H1 (cell line): ENCODE measurements at regions not wholly inside any gene's neighbourhood (a gene's known extent, or its start where the extent isn't known, plus 50 kb on each side); places are given as distances from the start of the nearest gene placed in this dataset.

ENCODE experiments used
- CTCF ChIA-PET: fragments of 300-600 bp; sonication (Branson Sonifier 250); formaldehyde crosslinking; loops from one replicate; lab custom pipeline; 2021; ENCODE audit not compliant: partially characterized antibody; lab: Charles Lee
- POLR2A ChIA-PET: fragments of 300-600 bp; sonication (Branson Sonifier 250); formaldehyde crosslinking; loops from one replicate; lab custom pipeline; 2021; ENCODE audit warnings: inconsistent platforms; ENCODE audit not compliant: partially characterized antibody; lab: Charles Lee
- DNase-seq, 2 experiments: peaks; one replicate each; pipeline versions ENCODE4 v3.0.0 to v3.0.0-alpha.2; 2010 to 2022; ENCODE audit warnings: low spot score in 2 of 2, low read depth in 1 of 2, mixed read lengths in 1 of 2
- FAIRE-seq: peaks from 2 replicates; lab custom pipeline; 2011; peaks lifted over from hg19 to GRCh38; lab: Jason Lieb, UNC
- H2AFZ ChIP-seq: 2 replicates; pipeline ENCODE4 v1.8.1; 2012; ENCODE audit warnings: low read length, inconsistent platforms
- H2AK5ac ChIP-seq: 2 replicates; pipeline ENCODE4 v1.6.1; 2013; ENCODE audit warnings: low read depth, low read length
- H2BK120ac ChIP-seq: replicated peaks from 2 replicates; pipeline ENCODE3; 2013; ENCODE audit warnings: low read depth, low read length, inconsistent platforms
- H2BK12ac ChIP-seq: 2 replicates; pipeline ENCODE4 v1.6.1; 2013; ENCODE audit warnings: low read depth, low read length
- H2BK15ac ChIP-seq: 2 replicates; pipeline ENCODE4 v1.6.1; 2013; ENCODE audit warnings: low read length
- H2BK20ac ChIP-seq: 2 replicates; pipeline ENCODE4 v1.6.1; 2013; ENCODE audit warnings: low read length
- H2BK5ac ChIP-seq: 2 replicates; pipeline ENCODE4 v1.6.1; 2013; ENCODE audit warnings: low read depth, low read length
- H3K14ac ChIP-seq: 2 replicates; pipeline ENCODE4 v1.6.1; 2013; ENCODE audit warnings: inconsistent platforms; ENCODE audit not compliant: insufficient read length
- H3K18ac ChIP-seq: 2 replicates; pipeline ENCODE4 v1.6.1; 2013; ENCODE audit warnings: low read length; ENCODE audit errors: extremely low read depth
- H3K23ac ChIP-seq: 2 replicates; pipeline ENCODE4 v1.6.1; 2013; ENCODE audit warnings: inconsistent platforms; ENCODE audit not compliant: insufficient read length
- H3K23me2 ChIP-seq: 2 replicates; pipeline ENCODE4 v1.6.1; 2013; ENCODE audit warnings: low read depth, low read length
- H3K27ac ChIP-seq: 2 replicates; pipeline ENCODE4 v1.6.1; 2011; ENCODE audit warnings: low read depth, low read length, inconsistent platforms
- H3K27me3 ChIP-seq, 4 experiments: replicated peaks in 1 of 4; 1 replicate in 1 of 4; 2 replicates in 3 of 4; pipeline versions ENCODE4 v1.6.1 to v1.8.1; 2011 to 2013; ENCODE audit warnings: low read length in 3 of 4, mild to moderate bottlenecking in 3 of 4, inconsistent platforms in 2 of 4, mixed read lengths in 2 of 4, moderate library complexity in 1 of 4; ENCODE audit not compliant: control insufficient read depth in 3 of 4, insufficient read depth in 3 of 4; ENCODE audit errors: extremely low read depth in 1 of 4
- H3K36me3 ChIP-seq, 4 experiments: 2 replicates each; pipeline versions ENCODE4 v1.6.1 to v1.8.1; 2011 to 2013; ENCODE audit warnings: mild to moderate bottlenecking in 4 of 4, low read length in 3 of 4, moderate library complexity in 2 of 4, control low read depth in 1 of 4, inconsistent platforms in 1 of 4; ENCODE audit not compliant: insufficient read depth in 4 of 4, control insufficient read depth in 2 of 4
- H3K4ac ChIP-seq: replicated peaks from 2 replicates; pipeline ENCODE3; 2013; ENCODE audit warnings: low read length, low read depth, mixed read lengths, inconsistent platforms; ENCODE audit not compliant: insufficient read length
- H3K4me1 ChIP-seq, 4 experiments: replicated peaks in 1 of 4; 1 replicate in 1 of 4; 2 replicates in 3 of 4; pipeline versions ENCODE4 v1.6.1 to v1.8.1; 2011 to 2013; ENCODE audit warnings: low read length in 3 of 4, inconsistent platforms in 2 of 4, mixed read lengths in 1 of 4; ENCODE audit not compliant: insufficient read depth in 4 of 4, control insufficient read depth in 3 of 4
- H3K4me2 ChIP-seq, 2 experiments: 2 replicates each; pipeline versions ENCODE4 v1.6.1 to v1.8.1; 2011 to 2013; ENCODE audit warnings: low read depth in 2 of 2, low read length in 2 of 2, control low read depth in 1 of 2, inconsistent platforms in 1 of 2, mild to moderate bottlenecking in 1 of 2; ENCODE audit not compliant: insufficient read depth in 1 of 2
- H3K4me3 ChIP-seq, 4 experiments: fragments of 200-600, 300-600 bp in 1 of 4; sonication (generic), shearing (Covaris generic), sonication (Bioruptor Twin) in 1 of 4; 2 replicates each; pipeline versions ENCODE4 v1.5.1 to v1.8.1; 2011 to 2016; ENCODE audit warnings: low read length in 4 of 4, low read depth in 3 of 4, control low read depth in 2 of 4, inconsistent platforms in 2 of 4, mild to moderate bottlenecking in 2 of 4, mixed read lengths in 1 of 4, moderate library complexity in 1 of 4; ENCODE audit not compliant: insufficient read depth in 2 of 4; ENCODE audit errors: extremely low read depth in 1 of 4
- H3K56ac ChIP-seq: replicated peaks from 2 replicates; pipeline ENCODE3; 2013; ENCODE audit warnings: low read depth, mild to moderate bottlenecking, mixed read lengths, low read length, inconsistent platforms; ENCODE audit not compliant: insufficient read length
- H3K79me1 ChIP-seq: 2 replicates; pipeline ENCODE4 v1.6.1; 2013; ENCODE audit warnings: low read depth, low read length, control low read depth
- H3K79me2 ChIP-seq, 2 experiments: 2 replicates each; pipeline versions ENCODE4 v1.6.1 to v1.8.1; 2012 to 2013; ENCODE audit warnings: low read length in 2 of 2, mild to moderate bottlenecking in 2 of 2, inconsistent platforms in 1 of 2; ENCODE audit not compliant: insufficient read depth in 2 of 2, control insufficient read depth in 1 of 2
- H3K9ac ChIP-seq, 4 experiments: replicated peaks in 1 of 4; 1 replicate in 1 of 4; 2 replicates in 3 of 4; pipeline versions ENCODE4 v1.6.1 to v1.8.1; 2011 to 2013; ENCODE audit warnings: low read depth in 3 of 4, low read length in 3 of 4, control low read depth in 2 of 4, mild to moderate bottlenecking in 2 of 4, moderate library complexity in 2 of 4, inconsistent platforms in 1 of 4; ENCODE audit errors: extremely low read depth in 1 of 4
- H3K9me3 ChIP-seq, 2 experiments: 2 replicates each; pipeline versions ENCODE4 v1.6.1 to v1.8.1; 2012 to 2013; ENCODE audit warnings: mild to moderate bottlenecking in 2 of 2, moderate library complexity in 2 of 2, control low read depth in 1 of 2, inconsistent platforms in 1 of 2, low read depth in 1 of 2, low read length in 1 of 2, mixed read lengths in 1 of 2; ENCODE audit not compliant: insufficient read depth in 2 of 2
- H4K20me1 ChIP-seq, 2 experiments: replicated peaks in 1 of 2; 2 replicates each; pipeline versions ENCODE3 to v1.8.1; 2011 to 2013; ENCODE audit warnings: inconsistent platforms in 2 of 2, low read length in 2 of 2, mild to moderate bottlenecking in 1 of 2; ENCODE audit not compliant: insufficient read depth in 2 of 2, control insufficient read depth in 1 of 2
- H4K5ac ChIP-seq: 2 replicates; pipeline ENCODE4 v1.6.1; 2013; ENCODE audit warnings: low read length, low read depth, mixed read lengths, inconsistent platforms; ENCODE audit not compliant: insufficient read length
- H4K8ac ChIP-seq: 2 replicates; pipeline ENCODE4 v1.8.0; 2013; ENCODE audit warnings: mild to moderate bottlenecking, moderate library complexity, low read length, inconsistent platforms; ENCODE audit not compliant: insufficient read depth; ENCODE audit errors: extremely low read depth
- H4K91ac ChIP-seq: replicated peaks from 2 replicates; pipeline ENCODE3; 2013; ENCODE audit warnings: low read length, mixed read lengths, inconsistent platforms; ENCODE audit not compliant: insufficient read length
- BCL11A ChIP-seq, 2 experiments: IDR thresholded peaks; one replicate each; pipeline ENCODE4 v1.6.1; 2011; ENCODE audit warnings: low read depth in 2 of 2, low read length in 2 of 2, mild to moderate bottlenecking in 2 of 2
- MAX ChIP-seq: IDR thresholded peaks from 2 replicates; pipeline ENCODE4 v1.6.1; 2012; ENCODE audit warnings: inconsistent platforms
- SIX5 ChIP-seq: IDR thresholded peaks from 2 replicates; pipeline ENCODE4 v1.6.1; 2011; ENCODE audit warnings: mild to moderate bottlenecking, low read depth, low read length
- TBP ChIP-seq: IDR thresholded peaks from 2 replicates; pipeline ENCODE4 v1.6.1; 2011; ENCODE audit warnings: low read depth, low read length, improper control_type of control experiment
- TEAD4 ChIP-seq: IDR thresholded peaks from 2 replicates; pipeline ENCODE4 v1.6.1; 2012; ENCODE audit warnings: low read depth, low read length, inconsistent platforms, mixed read lengths

- Histone ChIP-seq H4K5ac (no peak overlapping the region), H2BK20ac (no peak overlapping the region), H3K79me2 (no peaks in the 10 kb centered on the region), H2AFZ (no peak overlapping the region), H2BK120ac (no peak overlapping the region), H3K14ac (no peak overlapping the region), H4K91ac (no peak overlapping the region), H3K27me3 (peaks cover 0 to 1% (median 0%) of the 10 kb centered on the region in 4 experiments; a peak in 1 of 7 replicates), H3K23ac (no peak overlapping the region), H3K9me3 (no peaks in the 10 kb centered on the region), H3K4ac (no peak overlapping the region), H3K27ac (no peak overlapping the region), H2BK5ac (no peak overlapping the region), H2AK5ac (no peak overlapping the region), H3K4me2 (no peak overlapping the region), H2BK15ac (no peak overlapping the region), H3K79me1 (no peaks in the 10 kb centered on the region), H4K8ac (no peak overlapping the region), H3K4me1 (no peaks in the 10 kb centered on the region), H2BK12ac (no peak overlapping the region), H3K36me3 (no peaks in the 10 kb centered on the region), H3K4me3 (no peak overlapping the region), H4K20me1 (no peaks in the 10 kb centered on the region), H3K56ac (no peak overlapping the region), H3K9ac (no peak overlapping the region), H3K18ac (no peak overlapping the region), H3K23me2 (no peaks in the 10 kb centered on the region)
- FAIRE-seq (no peak), DNase-seq (no peak)
- CTCF ChIA-PET: no interaction called here
- POLR2A ChIA-PET: no interaction called here
- TF ChIP-seq TBP (no peak), TEAD4 (no peak), BCL11A (IDR thresholded peaks at IDR 0.05; ENCODE audit: low read depth in 2 of 2, low read length in 2 of 2) (no peak), SIX5 (no peak), MAX (no peak)
Measured at GRCh38 chr1:73644198-73644597, 553.8 kb downstream of the LRRIQ3 start.
